ENCODE measurements at regions not wholly inside any gene's neighbourhood (a gene's known extent, or its start where the extent isn't known, plus 50 kb on each side); places are given as distances from the start of the nearest gene placed in this dataset.
"Not testable (repeated sequence)": the region's sequence is repeated elsewhere in the genome, so short reads cannot be mapped to it uniquely, and the experiment has no call there.

DNA sequence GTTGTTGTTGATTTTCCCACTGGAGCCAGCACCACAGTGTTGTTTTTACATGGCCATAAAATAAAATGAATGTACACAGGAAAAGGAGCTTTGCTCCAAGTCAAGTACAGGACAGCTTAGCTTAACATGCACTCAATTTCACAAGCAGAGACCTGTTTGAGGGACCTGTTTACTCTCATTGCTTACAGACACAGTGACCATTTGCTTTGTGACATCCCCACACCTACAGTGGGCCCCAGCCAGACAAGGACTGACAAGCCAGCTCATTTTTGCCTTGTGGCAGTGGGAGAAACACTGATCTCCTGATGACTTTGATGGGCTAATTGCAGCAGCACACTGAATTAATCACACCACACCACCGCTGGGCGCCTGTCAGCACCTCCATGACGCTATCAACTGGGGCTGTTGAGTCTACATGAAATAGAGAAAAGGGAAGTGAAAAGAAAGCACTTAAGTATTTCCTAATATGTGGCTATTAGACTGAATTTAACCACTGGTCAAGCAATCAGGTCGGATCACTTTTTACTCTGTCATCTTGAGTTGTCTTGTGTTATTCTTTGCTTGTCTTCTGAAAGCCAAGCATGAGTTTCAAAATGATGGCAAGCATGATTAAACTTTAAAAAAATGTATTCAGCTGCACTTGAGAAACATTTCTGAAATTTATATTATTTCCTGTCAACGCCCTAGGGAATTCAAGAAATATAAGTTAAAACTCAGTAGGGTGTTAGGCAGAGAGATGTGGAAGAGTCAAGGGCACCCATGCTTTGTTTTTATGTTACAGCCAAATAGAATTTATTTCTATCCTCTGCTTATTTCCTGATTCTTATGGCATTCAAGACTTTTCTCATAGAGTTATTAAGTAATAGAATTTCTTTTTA, 557.7 kb downstream of the RAB28 start:
- no peak for FAIRE-seq
- DNase-seq (ENCODE audit: insufficient read length, low spot score): no peak
- TF ChIP-seq, protein P1, sequence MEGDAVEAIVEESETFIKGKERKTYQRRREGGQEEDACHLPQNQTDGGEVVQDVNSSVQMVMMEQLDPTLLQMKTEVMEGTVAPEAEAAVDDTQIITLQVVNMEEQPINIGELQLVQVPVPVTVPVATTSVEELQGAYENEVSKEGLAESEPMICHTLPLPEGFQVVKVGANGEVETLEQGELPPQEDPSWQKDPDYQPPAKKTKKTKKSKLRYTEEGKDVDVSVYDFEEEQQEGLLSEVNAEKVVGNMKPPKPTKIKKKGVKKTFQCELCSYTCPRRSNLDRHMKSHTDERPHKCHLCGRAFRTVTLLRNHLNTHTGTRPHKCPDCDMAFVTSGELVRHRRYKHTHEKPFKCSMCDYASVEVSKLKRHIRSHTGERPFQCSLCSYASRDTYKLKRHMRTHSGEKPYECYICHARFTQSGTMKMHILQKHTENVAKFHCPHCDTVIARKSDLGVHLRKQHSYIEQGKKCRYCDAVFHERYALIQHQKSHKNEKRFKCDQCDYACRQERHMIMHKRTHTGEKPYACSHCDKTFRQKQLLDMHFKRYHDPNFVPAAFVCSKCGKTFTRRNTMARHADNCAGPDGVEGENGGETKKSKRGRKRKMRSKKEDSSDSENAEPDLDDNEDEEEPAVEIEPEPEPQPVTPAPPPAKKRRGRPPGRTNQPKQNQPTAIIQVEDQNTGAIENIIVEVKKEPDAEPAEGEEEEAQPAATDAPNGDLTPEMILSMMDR (IDR thresholded peaks at IDR 0.05; ENCODE audit: insufficient read depth, missing control alignments): no peak

DNA sequence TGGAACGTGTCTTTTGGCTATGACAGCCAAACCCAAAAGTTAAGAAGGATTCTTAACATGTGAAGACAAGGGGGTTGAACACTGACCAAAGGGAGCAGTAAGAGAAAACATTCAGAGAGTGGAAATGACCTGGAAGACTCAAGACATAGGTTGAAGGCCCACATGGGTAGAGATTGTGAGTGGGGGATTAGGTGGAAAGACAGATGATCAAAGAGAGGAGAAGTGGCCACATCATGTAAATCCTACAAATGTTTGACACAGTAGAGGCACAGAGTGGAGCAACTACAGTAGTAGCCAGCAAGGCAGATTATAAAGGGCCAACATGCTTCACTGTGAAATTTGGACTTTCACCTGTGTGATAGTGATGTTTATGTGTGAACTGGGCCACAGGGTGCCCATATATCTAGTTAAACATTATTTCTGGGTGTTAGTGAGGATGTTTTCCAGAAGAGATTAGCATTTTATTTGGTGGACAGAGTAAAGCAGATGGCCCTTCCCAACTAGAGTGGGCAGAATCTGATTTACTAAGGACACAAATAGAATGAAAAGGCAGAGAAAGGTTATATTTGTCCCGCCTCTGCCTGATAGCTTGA, 559.3 kb downstream of the RAB28 start:
- no peak for FAIRE-seq
- TF ChIP-seq, protein P1 (IDR thresholded peaks at IDR 0.05; ENCODE audit: insufficient read depth, missing control alignments): no peak

DNA sequence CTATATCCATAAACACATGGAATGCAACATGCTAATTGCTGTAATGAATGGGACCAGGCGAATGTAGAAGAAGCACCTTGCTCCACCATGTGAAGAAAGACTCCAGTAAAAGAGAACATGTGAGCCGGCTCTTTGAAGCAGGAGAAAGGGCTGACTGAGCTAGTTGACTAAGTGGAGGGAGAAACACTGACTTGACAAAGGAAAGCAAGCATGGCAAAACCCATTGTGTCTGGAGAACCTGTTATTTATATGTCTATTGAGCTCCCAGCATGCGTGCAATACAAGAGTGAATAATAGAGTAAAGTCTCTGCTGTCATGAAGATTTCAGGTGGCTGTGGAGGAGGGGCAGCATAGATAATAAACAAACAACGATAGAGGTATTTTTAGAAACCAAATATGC, 559.9 kb downstream of the RAB28 start:
- DNase-seq (ENCODE audit: insufficient read length, low spot score) (no peak), FAIRE-seq (no peak)
- TF ChIP-seq, protein P1 (IDR thresholded peaks at IDR 0.05; ENCODE audit: insufficient read depth, missing control alignments): no peak

More for the DNA sequence above, 559.3 kb downstream of the RAB28 start:
- no peak for DNase-seq (ENCODE audit: insufficient read length, low spot score)

DNA sequence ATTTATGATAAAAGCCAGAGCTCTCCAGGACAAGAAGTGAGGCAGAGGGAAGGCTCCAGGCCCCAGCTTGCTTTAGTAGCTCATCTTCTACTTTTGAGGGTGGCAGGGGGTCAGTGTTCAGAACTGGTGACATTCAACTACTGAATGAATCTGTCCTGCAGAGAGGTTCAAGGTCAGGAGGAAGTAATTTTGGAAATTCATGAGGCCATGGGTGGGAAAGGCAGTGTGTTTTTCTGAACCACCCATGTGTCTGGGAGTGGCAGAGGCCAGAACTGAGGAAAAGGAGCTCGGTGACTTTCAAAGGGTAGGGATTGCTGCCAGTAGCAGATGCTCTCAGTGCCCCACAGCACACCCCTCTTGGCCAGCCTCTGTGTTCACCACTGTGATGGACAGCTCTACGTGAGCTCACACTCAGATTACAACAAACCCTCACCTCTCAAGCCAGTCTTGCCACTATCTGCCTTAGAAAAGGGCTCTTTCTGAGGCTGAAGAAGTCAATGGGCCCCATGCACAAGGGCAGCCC, 571.2 kb downstream of the RAB28 start:
- TF ChIP-seq, protein P1 (IDR thresholded peaks at IDR 0.05; ENCODE audit: insufficient read depth, missing control alignments): no peak
- no peak for DNase-seq (ENCODE audit: insufficient read length, low spot score)
- no peak for FAIRE-seq

DNA sequence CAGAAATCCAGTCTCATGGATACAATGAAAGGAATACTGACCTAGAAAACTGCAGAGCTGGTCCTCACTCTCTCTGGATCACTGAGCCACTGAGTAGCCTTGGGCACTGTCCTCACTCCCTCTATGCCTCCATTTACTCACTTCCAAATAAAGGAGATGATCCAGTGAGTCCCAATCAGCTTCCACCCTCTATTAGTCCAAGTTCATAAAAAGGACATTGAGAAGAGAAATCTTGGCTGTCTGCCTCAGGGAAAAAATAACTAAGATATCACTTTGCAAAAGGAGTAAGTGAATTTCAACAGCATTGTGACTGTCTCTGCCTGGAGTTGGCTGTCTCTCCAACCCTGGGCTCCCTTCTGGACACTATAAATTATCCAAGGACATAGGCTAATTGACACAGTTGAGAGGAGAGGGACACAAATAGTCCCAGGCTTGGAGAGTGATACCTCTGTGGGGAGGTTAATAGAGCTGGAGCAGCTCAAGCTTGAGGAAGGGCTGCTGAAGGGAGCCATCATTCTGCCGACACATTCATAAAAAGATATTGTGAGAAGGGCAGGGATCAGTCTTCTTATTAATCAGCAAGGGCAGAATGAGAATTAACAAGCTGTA, 572.3 kb downstream of the RAB28 start:
- DNase-seq (ENCODE audit: insufficient read length, low spot score): no peak
- TF ChIP-seq, protein P1 (IDR thresholded peaks at IDR 0.05; ENCODE audit: insufficient read depth, missing control alignments): no peak
- no peak for FAIRE-seq

DNA sequence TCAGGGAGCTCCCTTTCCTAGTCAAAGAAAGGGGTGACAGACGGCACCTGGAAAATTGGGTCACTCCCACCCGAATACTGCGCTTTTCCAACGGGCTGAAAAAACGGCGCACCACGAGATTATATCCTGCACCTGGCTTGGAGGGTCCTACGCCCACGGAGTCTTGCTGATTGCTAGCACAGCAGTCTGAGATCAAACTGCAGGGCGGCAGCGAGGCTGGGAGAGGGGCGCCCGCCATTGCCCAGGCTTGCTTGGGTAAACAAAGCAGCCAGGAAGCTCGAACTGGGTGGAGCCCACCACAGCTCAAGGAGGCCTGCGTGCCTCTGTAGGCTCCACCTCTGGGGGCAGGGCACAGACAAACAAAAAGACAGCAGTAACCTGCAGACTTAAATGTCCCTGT, 580.5 kb downstream of the RAB28 start:
- DNase-seq (ENCODE audit: insufficient read length, low spot score); FAIRE-seq: not testable (repeated sequence)

DNA sequence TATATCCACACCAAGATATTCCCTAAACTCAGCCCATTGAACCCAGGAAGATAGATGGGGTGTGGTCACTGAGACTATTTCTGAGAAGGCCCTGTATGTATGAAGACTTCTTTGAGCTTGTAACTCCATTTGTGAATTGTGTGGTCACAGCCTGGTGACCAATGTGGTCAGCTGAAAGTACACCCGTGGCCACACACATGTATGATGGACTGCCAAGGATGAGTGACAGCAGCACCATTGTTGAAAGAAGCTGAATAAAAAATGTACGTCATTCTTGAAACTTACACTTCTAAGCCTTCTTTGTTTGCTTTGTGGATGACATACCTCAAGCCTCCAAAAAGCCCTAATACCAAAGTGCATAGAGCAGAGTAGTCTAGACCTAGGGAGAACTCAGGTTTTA, 581.4 kb downstream of the RAB28 start:
- no peak for FAIRE-seq
- no peak for DNase-seq (ENCODE audit: insufficient read length, low spot score)
- TF ChIP-seq, protein P1 (IDR thresholded peaks at IDR 0.05; ENCODE audit: insufficient read depth, missing control alignments): no peak

Data from D721Med (cell line).